Gastrocnemius medialis (tissue), 4 donors: ENCODE measurements at regions not wholly inside any gene's neighbourhood (a gene's known extent, or its start where the extent isn't known, plus 50 kb on each side); places are given as distances from the start of the nearest gene placed in this dataset.

Experiments
- POLR2A ChIP-seq, 2 donors: fragments of 450-650 bp; IDR thresholded peaks; one replicate each; pipeline ENCODE4 v1.6.1; 2017; ENCODE audit warnings: antibody characterized with exemption in 2 of 2, mild to moderate bottlenecking in 2 of 2, moderate library complexity in 2 of 2
- TF ChIP-seq, protein P1 (sequence below), 5 experiments: fragments of 450-650 bp in 3 of 5; fragments of 200-600 bp in 2 of 5; sonication (generic) in 2 of 5; IDR thresholded peaks in 4 of 5; conservative IDR thresholded peaks in 1 of 5; 1 replicate in 4 of 5; 2 replicates in 1 of 5; pipeline ENCODE4 v1.5.1; 2016 to 2019; ENCODE audit warnings: antibody characterized with exemption in 5 of 5, mild to moderate bottlenecking in 3 of 5, moderate library complexity in 3 of 5

DNA sequence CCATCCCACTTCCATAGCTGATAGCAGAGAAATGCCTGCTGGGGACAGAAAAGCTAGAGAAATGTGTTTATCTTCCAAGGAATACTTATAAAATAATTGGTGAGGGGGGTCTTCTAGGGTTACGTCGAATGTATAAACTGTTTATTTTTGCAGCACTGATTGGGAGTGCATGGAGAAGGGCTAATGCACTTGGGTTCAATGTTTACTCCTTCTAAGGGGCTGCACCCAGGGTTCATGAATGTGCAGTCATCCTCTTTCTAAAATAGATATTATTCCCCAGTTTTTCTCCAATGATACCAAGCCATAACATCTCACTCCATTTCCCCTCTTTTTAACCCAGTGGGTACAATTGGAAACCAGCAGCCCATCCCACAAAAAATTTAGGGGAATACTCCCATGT, 336.9 kb downstream of the ETS1 start:
- TF ChIP-seq POLR2A (IDR thresholded peaks at IDR 0.05), result no peak
- TF ChIP-seq, protein P1, sequence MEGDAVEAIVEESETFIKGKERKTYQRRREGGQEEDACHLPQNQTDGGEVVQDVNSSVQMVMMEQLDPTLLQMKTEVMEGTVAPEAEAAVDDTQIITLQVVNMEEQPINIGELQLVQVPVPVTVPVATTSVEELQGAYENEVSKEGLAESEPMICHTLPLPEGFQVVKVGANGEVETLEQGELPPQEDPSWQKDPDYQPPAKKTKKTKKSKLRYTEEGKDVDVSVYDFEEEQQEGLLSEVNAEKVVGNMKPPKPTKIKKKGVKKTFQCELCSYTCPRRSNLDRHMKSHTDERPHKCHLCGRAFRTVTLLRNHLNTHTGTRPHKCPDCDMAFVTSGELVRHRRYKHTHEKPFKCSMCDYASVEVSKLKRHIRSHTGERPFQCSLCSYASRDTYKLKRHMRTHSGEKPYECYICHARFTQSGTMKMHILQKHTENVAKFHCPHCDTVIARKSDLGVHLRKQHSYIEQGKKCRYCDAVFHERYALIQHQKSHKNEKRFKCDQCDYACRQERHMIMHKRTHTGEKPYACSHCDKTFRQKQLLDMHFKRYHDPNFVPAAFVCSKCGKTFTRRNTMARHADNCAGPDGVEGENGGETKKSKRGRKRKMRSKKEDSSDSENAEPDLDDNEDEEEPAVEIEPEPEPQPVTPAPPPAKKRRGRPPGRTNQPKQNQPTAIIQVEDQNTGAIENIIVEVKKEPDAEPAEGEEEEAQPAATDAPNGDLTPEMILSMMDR (IDR thresholded peaks at IDR 0.05 in 4 of 5, conservative IDR thresholded peaks at IDR 0.05 in 1 of 5), result no peak
